ENCODE measurements at regions not wholly inside any gene's neighbourhood (a gene's known extent, or its start where the extent isn't known, plus 50 kb on each side); places are given as distances from the start of the nearest gene placed in this dataset.

DNA sequence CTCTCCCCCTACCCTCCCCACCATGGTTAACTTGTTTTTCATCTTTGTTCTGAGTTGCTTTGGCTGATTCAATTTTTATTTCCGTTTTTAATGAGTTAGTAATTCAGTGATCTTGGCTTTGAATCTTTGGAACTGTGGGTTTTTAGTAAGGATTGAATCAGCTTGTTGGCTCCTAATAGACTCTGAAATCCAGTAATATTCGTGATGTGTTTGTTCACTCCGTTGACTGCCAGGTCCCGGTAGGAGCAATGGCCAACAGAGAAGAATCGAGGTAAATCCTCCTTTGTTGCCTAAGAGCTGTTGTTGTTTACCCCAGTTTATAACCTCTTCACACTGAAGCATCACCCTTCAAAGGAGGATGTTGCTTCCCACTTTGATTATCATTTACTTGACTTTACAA, 92.7 kb downstream of the PCSK1 start:
- no peak for DNase-seq (ENCODE audit: low read depth)

GRCh38 chr5:96339862-96340261, 93.2 kb downstream of the PCSK1 start:
- DNase-seq (ENCODE audit: low read depth): no peak

DNA sequence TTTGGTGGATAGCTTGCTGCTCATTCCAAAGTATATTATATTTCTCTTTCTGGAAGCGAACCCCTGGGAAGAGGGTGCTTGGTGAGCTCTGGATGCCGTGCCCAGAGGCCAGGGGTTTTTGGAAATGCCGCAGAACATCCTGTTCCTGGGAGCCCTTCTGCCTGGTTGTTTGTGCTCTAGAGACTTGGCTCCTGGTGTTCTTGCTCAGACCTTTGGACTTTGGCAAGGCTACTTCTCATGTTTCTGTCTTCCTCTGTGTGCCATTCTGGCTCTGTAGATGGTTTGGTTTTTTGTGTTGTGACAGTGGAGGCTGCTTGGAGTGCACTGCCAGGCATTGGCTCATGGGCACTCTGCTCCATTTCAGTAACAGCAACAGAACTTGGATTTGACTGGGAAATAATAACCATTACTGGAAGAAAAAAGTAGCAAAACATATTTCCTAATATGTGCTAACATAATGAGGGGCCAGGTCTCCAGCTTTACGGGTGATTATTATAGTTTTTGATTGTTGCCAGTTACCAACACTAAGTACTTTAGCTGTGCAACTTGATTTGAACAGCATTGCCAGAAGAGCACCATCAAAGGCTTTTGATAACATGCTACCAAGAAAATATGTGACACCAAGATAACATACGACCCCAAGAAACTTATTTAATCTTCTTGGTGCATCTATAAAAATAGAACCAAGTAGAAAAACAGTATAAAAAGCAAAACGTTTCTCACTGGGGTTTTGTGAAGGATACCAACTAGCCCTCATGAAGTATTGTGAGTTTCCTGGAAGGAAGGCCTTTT, 94.2 kb downstream of the PCSK1 start:
- DNase-seq (ENCODE audit: low read depth): no peak

DNA sequence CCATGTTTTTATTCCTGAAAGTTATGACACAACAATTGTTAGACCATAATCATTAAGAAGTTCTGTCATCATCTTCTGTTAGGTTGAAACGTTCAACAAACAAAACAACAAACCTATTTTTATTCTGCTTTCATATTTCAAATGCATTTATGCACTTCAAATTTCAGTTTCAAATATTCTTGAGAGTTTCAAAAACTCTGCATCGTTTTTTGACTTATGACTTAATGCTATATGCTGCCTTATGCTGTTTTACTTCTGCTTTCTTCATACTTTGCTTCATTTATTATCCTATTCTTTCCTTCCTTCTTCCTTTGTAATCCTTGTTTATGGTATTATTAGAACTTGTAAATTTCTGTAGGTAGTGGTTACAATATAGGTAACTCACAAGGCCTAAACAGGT, 95.0 kb downstream of the PCSK1 start:
- no peak for DNase-seq (ENCODE audit: low read depth)

DNA sequence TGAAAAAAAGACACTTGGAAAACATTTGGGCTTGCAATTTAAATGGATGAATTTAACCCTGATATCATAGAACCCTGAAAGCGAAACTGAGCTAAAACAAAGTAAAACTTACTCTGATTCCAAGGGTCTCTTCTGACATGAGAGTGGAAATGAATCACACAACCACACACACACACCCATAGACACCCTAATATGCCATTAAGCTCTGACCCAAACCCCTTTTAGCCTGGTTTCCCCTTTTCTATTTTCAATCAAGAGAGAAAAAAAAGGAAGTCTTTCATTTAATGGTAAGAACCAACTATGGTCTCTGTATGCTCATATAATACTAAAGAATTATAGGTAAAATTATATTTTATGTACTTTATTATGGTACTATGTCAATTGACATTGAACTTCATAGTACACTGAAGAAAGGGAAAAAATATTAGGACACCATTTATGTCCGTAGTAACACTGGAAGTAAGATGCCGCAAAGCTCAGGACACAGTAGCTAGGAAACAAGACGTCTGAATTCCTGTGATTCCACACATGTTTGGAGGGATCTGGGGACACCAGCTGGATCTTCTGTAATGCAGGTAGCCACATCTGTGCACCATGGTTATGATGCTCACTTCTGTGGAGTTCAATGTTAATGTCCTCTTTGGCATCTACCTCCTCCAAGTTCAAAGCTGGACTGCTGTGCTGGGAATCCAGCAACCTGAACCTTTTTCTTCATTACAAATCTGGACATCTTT, 95.8 kb downstream of the PCSK1 start:
- no peak for DNase-seq (ENCODE audit: low read depth)

- DNase-seq (ENCODE audit: low read depth): peak; percentile 87
Measured at GRCh38 chr5:96336351-96336985, 96.6 kb downstream of the PCSK1 start.

DNA sequence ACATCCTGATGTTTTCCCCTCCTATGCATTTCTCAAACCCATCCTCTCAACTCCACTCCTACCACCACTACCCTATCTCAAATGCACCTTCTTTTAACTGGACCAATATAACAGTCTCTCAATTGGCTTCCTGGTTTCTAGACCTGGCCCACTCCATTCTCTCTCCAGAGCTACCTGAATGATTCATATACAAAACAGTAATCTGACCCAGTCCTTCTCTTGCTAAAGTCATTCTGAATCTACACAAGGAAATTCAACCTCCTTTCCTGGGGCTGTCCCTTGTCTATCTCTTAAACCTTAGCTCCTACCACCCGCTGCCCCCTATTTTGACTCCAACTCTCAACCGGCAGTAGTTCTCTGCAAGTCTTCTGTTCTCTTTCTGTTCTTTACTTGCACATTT, 97.2 kb downstream of the PCSK1 start:
- DNase-seq (ENCODE audit: low read depth): no peak

DNA sequence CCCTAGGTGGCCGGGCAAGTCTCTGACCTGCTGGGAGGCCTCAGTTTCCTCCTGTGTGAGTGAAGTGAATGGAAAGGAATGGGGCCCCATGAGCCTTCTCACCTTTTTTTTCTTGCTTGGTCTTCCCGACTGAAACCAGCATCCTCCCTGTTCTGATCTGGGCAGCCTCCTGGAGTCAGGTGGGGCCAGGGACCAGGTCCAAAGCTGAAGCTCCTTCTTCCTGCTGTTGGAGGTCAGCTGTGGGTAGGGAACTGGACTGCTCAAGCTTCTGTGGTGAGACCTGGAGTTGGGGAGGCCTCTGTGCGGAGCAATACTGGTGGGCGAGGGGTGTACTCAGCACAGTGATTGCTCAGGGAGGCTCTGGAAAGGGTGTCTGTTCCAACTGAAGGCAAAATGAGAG, 99.7 kb downstream of the PCSK1 start:
- DNase-seq (ENCODE audit: low read depth): no peak

- no peak for DNase-seq (ENCODE audit: low read depth)
Measured at GRCh38 chr5:96332535-96333366, 100.3 kb downstream of the PCSK1 start.

- DNase-seq (ENCODE audit: low read depth): no peak
Measured at GRCh38 chr5:96331681-96332361, 101.2 kb downstream of the PCSK1 start.

- peak; percentile 66 for DNase-seq (ENCODE audit: low read depth)
Measured at GRCh38 chr5:96331210-96331609, 101.8 kb downstream of the PCSK1 start.

DNA sequence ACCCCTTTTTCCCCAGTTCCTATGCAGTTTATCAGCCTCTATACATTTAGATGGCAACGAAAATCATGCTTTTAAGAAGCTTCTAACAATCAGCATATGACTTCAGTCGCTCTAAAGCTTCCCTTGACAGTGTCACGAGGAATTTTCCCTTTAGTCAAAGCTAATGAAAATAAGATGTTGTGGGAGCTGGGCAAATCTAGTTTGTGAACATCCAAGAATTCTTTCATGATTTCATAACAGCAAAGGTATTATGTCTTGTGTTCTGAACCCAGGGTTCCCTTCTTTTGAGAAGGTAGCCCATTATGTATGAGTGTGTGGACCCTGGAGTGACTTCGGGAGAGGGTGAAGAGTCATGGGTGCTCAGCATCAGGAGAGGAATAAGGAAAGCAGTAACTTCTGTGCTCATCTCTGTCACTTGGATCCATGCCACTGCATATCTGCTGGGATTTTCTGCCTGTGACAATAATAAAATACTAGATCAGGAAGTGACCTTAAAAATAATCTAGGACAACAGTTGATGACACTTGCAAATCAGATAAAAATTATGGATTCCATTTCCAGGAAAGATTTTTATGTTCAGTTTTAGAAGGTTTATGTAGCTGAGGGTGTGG, 102.4 kb downstream of the PCSK1 start:
- no peak for DNase-seq (ENCODE audit: low read depth)

DNA sequence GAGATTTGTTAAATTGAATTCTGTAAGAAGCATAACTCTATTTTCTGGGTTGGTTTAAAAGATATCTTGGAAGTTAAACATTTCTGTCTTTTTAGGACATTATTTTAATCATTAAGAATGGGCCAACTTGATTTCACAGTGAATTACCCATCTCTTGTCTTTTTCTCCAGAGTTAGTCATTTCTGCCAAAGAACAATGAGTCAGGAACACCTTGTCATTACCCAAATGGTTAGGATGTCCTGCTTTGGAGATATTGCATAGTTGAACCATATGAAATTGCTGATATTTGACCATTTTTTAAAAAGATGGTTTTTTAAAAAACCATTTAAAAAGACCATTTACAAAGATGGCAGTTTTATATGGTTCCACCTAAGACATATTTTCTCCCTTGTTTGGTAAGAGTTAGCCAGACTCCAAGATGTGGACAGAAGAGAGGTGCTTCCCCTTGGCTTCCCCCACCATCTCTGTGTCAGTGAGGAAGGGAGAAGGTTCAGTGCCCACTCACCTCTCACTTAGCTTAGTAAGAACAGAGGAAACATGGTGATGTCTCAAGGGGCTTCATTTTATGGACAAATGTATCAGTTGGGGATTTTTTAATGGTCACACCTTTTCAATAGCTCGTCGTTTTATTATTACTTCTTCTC, 103.0 kb downstream of the PCSK1 start:
- DNase-seq (ENCODE audit: low read depth): no peak

DNA sequence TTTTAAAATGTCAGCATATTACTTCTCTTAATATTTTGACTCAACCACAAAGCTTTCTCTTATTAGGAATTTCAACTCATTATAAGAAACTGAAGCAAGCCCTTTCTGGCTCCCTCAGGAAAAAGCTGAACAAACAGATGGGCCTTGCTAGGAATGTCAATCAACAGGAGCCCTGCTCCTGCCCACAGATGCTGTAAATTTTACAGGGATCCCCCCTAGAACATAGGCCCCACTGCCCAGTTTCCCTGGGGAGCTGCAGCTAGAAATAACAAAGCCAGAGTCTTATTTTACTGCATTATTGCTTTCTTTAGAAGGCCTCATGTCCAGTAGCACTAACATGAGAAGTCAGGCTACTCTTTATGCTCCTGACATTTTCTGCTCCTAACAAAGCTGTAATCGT, 103.8 kb downstream of the PCSK1 start:
- no peak for DNase-seq (ENCODE audit: low read depth)

- no peak for DNase-seq (ENCODE audit: low read depth)
Measured at GRCh38 chr5:96327722-96328121, 105.3 kb downstream of the PCSK1 start.

- no peak for DNase-seq (ENCODE audit: low read depth)
Measured at GRCh38 chr5:96326902-96327301, 106.1 kb downstream of the PCSK1 start.

DNA sequence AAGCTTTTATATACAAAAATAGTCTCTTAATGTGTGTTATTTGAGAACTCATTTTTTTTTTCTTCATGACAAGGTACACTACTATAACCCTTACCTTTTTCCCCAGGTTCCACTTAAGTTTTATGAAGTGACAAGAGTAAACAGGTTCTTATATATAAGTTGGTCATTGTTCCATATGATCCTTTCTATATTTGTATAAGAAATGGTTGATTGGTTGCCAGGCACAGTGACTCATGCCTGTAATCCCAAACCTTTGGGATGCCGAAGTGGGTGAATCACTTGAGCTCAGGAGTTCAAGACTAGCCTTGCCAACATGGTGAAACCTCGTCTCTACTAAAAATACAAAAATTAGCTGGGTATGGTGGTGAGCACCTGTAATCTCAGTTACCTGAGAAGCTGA, 108.3 kb downstream of the PCSK1 start:
- peak; percentile 69 for DNase-seq (ENCODE audit: low read depth)

DNA sequence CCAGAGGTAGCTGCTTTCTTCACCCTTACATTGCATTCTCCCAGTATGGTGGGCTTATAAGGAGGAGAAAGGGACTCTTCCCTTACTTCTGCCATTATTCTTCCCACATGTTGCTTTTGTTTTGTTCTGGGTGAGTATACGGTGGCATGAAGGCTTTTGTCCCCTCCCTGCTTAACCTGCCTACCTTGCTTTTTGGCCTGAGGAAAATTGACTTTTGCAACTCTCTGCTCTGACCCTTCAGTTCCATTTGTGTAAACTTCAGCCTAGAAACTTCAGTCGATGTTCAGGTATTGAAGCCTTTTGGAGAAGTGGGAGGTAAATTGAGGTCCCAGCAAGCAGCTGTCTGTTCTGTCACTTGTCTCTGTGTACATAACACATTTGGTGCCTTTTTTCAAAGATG, 110.2 kb downstream of the PCSK1 start:
- no peak for DNase-seq (ENCODE audit: low read depth)

- no peak for DNase-seq (ENCODE audit: low read depth)
Measured at GRCh38 chr5:96322217-96322616, 110.8 kb downstream of the PCSK1 start.

- DNase-seq (ENCODE audit: low read depth): peak; percentile 36
Measured at GRCh38 chr5:96321345-96321744, 111.7 kb downstream of the PCSK1 start.

- DNase-seq (ENCODE audit: low read depth): no peak
Measured at GRCh38 chr5:96320797-96321196, 112.3 kb downstream of the PCSK1 start.
